RWPE1 (cell line): ENCODE measurements at regions not wholly inside any gene's neighbourhood (a gene's known extent, or its start where the extent isn't known, plus 50 kb on each side); places are given as distances from the start of the nearest gene placed in this dataset.

Experiments used
- CTCF ChIA-PET: fragments of 350-600 bp; sonication (Branson Sonifier 250); formaldehyde crosslinking; extraction: SDS; loops from one replicate; lab custom pipeline; 2021; lab: Yijun Ruan, JAX
- POLR2A ChIA-PET: fragments of 400-600 bp; formaldehyde crosslinking; extraction: SDS; loops from one replicate; lab custom pipeline; 2020; ENCODE audit warnings: antibody characterized with exemption; ENCODE audit not compliant: low non-redundant PET; lab: Yijun Ruan, JAX
- DNase-seq: peaks from one replicate; pipeline ENCODE4 v3.0.0; 2012; ENCODE audit warnings: low spot score
- H3K27ac ChIP-seq: fragments of 450-650 bp; 2 replicates; pipeline ENCODE4 v1.5.1; 2017
- CTCF ChIP-seq: fragments of 450-650 bp; conservative IDR thresholded peaks from 2 replicates; pipeline ENCODE4 v1.5.1; 2017; ENCODE audit warnings: low read depth, mild to moderate bottlenecking

GRCh38 chrX:95626748-95627147, 1057.9 kb upstream of the DIAPH2 start:
- no peak for TF ChIP-seq CTCF
- no peak for DNase-seq

GRCh38 chrX:95628796-95629195, 1055.8 kb upstream of the DIAPH2 start:
- ChIA-PET CTCF (no interaction called here), POLR2A (no interaction called here)
- no peak for TF ChIP-seq CTCF
- no peak for DNase-seq
- H3K27ac ChIP-seq, result no peak overlapping the region

More at GRCh38 chrX:95626748-95627147, 1057.9 kb upstream of the DIAPH2 start:
- CTCF ChIA-PET, result no interaction called here
- H3K27ac ChIP-seq, result no peak overlapping the region
- POLR2A ChIA-PET, result no interaction called here

- TF ChIP-seq CTCF, result no peak
- no peak overlapping the region for H3K27ac ChIP-seq
- CTCF ChIA-PET, result no interaction called here
- POLR2A ChIA-PET, result no interaction called here
- DNase-seq, result no peak
Measured at GRCh38 chrX:95629737-95630136, 1054.9 kb upstream of the DIAPH2 start.

- H3K27ac ChIP-seq, result no peak overlapping the region
- ChIA-PET POLR2A (no interaction called here), CTCF (no interaction called here)
- DNase-seq, result no peak
- TF ChIP-seq CTCF, result no peak
Measured at GRCh38 chrX:95640226-95640625, 1044.4 kb upstream of the DIAPH2 start.

- POLR2A ChIA-PET, result no interaction called here
- no peak for TF ChIP-seq CTCF
Measured at GRCh38 chrX:95645738-95646137, 1038.9 kb upstream of the DIAPH2 start.

GRCh38 chrX:95662200-95662599, 1022.4 kb upstream of the DIAPH2 start:
- ChIA-PET CTCF (no interaction called here), POLR2A (no interaction called here)
- H3K27ac ChIP-seq, result no peak overlapping the region
- no peak for TF ChIP-seq CTCF
- DNase-seq, result no peak

More at GRCh38 chrX:95645738-95646137, 1038.9 kb upstream of the DIAPH2 start:
- no peak for DNase-seq
- CTCF ChIA-PET, result no interaction called here
- no peak overlapping the region for H3K27ac ChIP-seq

GRCh38 chrX:95666056-95666455, 1018.6 kb upstream of the DIAPH2 start:
- POLR2A ChIA-PET, result no interaction called here
- CTCF ChIA-PET, result no interaction called here
- no peak overlapping the region for H3K27ac ChIP-seq

More at GRCh38 chrX:95666056-95666455, 1018.6 kb upstream of the DIAPH2 start:
- DNase-seq, result no peak
- TF ChIP-seq CTCF, result no peak
